ENCODE measurements at regions not wholly inside any gene's neighbourhood (a gene's known extent, or its start where the extent isn't known, plus 50 kb on each side); places are given as distances from the start of the nearest gene placed in this dataset.

DNA sequence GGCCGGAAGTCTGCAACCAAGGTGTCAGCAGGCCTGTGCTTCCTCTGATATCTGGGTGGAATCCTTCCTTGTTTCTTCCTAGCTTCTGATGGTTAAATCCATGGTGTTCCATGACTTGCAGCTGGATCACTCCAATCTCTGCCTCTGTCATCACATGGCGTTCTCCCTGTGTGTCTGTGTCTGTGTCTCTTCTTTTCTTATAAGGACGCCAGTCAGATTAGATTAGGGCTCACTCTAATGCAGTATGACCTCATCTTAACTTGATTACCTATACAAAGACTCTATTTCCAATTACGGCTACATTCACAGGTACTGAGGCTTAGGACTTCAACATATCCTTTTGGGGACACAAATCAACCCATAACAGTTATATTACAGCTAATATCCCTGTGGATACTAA, 70.3 kb upstream of the FAM3C start:
- Histone ChIP-seq H3K79me2 (ENCODE audit: control insufficient read depth, insufficient read depth, low read length) (no peaks in the 10 kb centered on the region), H4K20me1 (replicated peaks; ENCODE audit: control insufficient read depth, extremely low read depth, insufficient read depth, low read length) (no peaks in the 10 kb centered on the region), H2AFZ (ENCODE audit: low read depth, low read length) (no peak overlapping the region), H3K27me3 (ENCODE audit: control insufficient read depth in 2 of 2, insufficient read depth in 2 of 2, low read length in 2 of 2) (no peaks in the 10 kb centered on the region), H3K27ac (ENCODE audit: insufficient read depth, low read depth, low read length) (no peak overlapping the region), H3K9me1 (replicated peaks; ENCODE audit: control insufficient read depth, extremely low read depth, insufficient read depth, low read length) (no peaks in the 10 kb centered on the region), H3K9me3 (replicated peaks; ENCODE audit: control insufficient read depth, insufficient read depth, low read length) (no peaks in the 10 kb centered on the region), H3K36me3 (ENCODE audit: control insufficient read depth in 2 of 2, extremely low read depth in 1 of 2, insufficient read depth in 2 of 2, low read length in 2 of 2) (no peaks in the 10 kb centered on the region), H3K4me2 (ENCODE audit: insufficient read depth, low read length) (no peak overlapping the region), H3K4me3 (replicated peaks in 1 of 3; ENCODE audit: insufficient read depth in 1 of 3, low read depth in 1 of 3, low read length in 3 of 3) (no peak overlapping the region), H3K4me1 (ENCODE audit: control insufficient read depth, extremely low read depth, insufficient read depth, low read length) (no peaks in the 10 kb centered on the region), H3K9ac (replicated peaks; ENCODE audit: extremely low read depth, insufficient read depth, low read length) (no peak overlapping the region)
- BruUV-seq (replicated peaks) = no TSS peak
- no peak for TF ChIP-seq POLR2A (IDR thresholded peaks at IDR 0.05; ENCODE audit: low read depth, low read length)
- no peak for TF ChIP-seq MAX (IDR thresholded peaks at IDR 0.05; ENCODE audit: insufficient read depth, insufficient read length)
- no peak for TF ChIP-seq GATA2 (IDR thresholded peaks at IDR 0.05; ENCODE audit: insufficient read depth, insufficient read length, low read depth, low read length)
- no peak for TF ChIP-seq JUN (IDR thresholded peaks at IDR 0.05; ENCODE audit: borderline replicate concordance, insufficient read depth, insufficient read length, low read depth)
- TF ChIP-seq FOS (IDR thresholded peaks at IDR 0.05; ENCODE audit: borderline replicate concordance, insufficient read depth, low read length) = no peak
- no peak for TF ChIP-seq POLR2AphosphoS5 (IDR thresholded peaks at IDR 0.05; ENCODE audit: insufficient read depth, low read depth, low read length)
- TF ChIP-seq, protein P1, sequence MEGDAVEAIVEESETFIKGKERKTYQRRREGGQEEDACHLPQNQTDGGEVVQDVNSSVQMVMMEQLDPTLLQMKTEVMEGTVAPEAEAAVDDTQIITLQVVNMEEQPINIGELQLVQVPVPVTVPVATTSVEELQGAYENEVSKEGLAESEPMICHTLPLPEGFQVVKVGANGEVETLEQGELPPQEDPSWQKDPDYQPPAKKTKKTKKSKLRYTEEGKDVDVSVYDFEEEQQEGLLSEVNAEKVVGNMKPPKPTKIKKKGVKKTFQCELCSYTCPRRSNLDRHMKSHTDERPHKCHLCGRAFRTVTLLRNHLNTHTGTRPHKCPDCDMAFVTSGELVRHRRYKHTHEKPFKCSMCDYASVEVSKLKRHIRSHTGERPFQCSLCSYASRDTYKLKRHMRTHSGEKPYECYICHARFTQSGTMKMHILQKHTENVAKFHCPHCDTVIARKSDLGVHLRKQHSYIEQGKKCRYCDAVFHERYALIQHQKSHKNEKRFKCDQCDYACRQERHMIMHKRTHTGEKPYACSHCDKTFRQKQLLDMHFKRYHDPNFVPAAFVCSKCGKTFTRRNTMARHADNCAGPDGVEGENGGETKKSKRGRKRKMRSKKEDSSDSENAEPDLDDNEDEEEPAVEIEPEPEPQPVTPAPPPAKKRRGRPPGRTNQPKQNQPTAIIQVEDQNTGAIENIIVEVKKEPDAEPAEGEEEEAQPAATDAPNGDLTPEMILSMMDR (IDR thresholded peaks at IDR 0.05; ENCODE audit: extremely low read depth in 1 of 2, insufficient read depth in 1 of 2, low read depth in 1 of 2, low read length in 2 of 2) = no peak
- TF ChIP-seq MYC (IDR thresholded peaks at IDR 0.05; ENCODE audit: low read depth, low read length) = no peak
- no peak for TF ChIP-seq EZH2 (IDR thresholded peaks at IDR 0.05; ENCODE audit: borderline replicate concordance, low read depth, low read length, severe bottlenecking)
- dilution Hi-C loops (cut with MboI; ENCODE audit: extremely low pct_ligation_motif_present, low sequenced_read_pairs) = no loop called here
- no peak for DNase-seq (ENCODE audit: low read depth, low spot score)
- FAIRE-seq = no peak
- ChIA-PET POLR2A (no interaction called here), CTCF (no interaction called here)
- intact Hi-C loops (cut with micrococcal nuclease) = no loop called here
